NCI-H524 (cell line): ENCODE measurements at regions not wholly inside any gene's neighbourhood (a gene's known extent, or its start where the extent isn't known, plus 50 kb on each side); places are given as distances from the start of the nearest gene placed in this dataset.
"Not testable (repeated sequence)": the region's sequence is repeated elsewhere in the genome, so short reads cannot be mapped to it uniquely, and the experiment has no call there.

Experiments
- DNase-seq, 2 experiments: peaks; one replicate each; lab custom pipeline; 2025; lab: John Stamatoyannopoulos, UW

DNA sequence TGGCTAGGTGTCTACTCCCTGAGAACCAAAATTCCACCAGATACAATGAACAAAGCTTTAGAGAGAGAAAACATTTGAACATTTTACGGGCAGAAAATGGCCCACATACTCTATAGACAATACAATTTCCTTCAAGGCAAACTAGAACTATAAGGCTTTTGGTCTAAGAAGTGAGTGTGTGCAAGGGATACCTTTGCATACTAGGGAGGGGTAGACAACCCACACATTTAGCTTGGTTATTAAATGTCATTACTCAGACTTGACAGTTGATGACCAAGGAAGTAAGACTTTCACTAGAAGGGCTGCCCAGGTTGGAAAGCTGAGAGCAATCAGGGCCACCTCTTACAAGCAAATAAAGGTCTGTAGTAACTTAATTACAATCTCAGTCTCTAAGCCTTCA is 64.0 kb upstream of the PLEKHM1 start:
- not testable (repeated sequence) for DNase-seq

DNA sequence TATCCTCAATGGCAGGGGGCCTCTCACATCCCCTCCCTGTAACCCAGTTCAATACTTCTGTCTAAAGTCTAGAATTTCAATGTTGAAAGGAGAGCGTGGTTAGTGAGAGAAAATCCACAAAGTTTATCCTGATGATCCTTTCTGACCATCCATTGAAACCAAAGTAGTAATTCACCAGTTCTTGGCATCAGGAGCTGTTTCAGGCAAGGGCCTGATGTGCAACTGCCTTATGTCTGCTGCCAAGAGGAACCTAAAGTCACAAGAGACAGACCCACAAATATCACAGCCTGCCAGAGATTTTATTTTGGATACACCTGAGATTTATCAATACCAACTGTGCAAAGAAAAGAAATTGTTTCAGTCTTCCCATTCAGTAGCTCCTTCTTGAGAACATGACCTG is 68.3 kb upstream of the PLEKHM1 start:
- not testable (repeated sequence) for DNase-seq

- not testable (repeated sequence) for DNase-seq
Observed at GRCh38 chr17:45562868-45563267, 72.3 kb upstream of the PLEKHM1 start.

GRCh38 chr17:45563283-45563682 is 72.8 kb upstream of the PLEKHM1 start:
- DNase-seq: not testable (repeated sequence)

DNA sequence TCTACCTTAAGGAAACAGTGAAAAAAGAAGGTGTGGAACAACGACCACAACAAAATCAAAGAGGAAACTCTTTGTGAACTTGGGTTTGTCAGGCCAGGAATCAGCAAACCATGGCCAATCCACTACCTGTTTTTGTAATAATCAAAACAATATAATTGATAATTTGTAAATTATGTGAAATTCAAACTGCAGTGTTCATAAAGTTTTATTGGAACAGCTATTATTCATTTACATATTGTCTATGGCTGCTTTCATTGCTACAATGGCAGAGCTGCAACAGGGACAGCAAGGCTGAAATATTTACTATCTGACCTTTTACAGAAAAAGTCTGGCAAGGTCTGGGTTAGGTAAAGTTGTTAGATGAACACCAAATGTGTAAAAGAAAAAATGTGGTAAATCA is 77.8 kb upstream of the PLEKHM1 start:
- DNase-seq: not testable (repeated sequence)

DNA sequence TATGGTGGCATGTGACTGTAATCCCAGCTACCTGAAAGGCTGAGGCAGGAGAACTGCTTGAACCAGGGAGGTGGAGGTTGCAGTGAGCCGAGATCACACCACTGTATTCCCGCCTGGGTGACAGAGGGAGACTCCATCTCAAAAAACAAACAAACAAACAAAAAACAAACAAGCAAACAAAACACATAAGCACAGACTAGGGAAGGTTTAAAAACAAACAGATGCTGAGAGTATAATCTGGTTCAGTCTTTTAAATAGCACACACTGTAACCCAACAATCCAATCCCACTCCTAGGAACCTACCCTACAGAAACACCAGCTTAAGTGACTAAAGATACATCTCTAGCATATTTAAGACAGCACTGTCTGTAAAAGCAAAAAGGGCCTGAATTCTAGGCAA is 82.8 kb upstream of the PLEKHM1 start:
- not testable (repeated sequence) for DNase-seq

GRCh38 chr17:45573924-45574770 is 83.6 kb upstream of the PLEKHM1 start:
- DNase-seq: no peak

GRCh38 chr17:45575126-45575885 is 84.8 kb upstream of the PLEKHM1 start:
- no peak for DNase-seq

DNA sequence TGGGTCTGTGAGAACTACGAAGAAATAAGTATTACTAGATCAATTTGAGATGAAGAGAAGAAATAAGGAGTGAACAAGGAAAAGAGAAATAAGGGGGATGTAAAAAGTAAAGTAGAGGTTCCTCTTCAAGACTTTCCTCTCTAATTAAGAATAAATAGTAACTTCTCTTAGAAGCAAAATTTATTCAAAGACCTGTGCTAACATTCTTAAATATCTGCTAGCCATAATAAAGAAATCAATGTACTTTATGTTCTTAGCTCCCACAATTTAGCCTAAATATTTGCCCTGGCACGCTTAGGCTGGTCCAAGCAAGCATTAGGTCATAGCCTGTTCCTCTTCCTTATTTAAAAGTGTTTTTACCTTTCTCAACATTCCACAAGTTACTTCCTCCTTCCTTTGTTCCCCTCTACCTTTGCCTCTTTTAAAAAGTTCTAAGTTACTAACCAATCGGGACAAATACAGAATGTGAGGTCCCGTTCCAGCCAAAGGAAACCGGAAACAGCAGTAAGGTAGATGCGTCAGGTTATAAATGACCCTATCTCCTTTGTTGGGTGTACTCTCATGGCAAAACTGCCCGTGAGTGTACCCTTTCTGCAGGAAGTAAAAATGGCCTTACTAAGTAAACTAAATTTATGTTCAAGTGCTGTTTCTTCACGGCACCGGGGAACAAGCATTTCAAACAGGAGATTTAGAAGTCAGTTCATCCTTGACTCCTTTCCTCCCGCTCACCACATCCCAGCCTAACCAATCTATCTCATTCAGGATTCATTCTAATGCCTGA is 86.2 kb upstream of the PLEKHM1 start:
- DNase-seq: not testable (repeated sequence)

GRCh38 chr17:45577571-45578279 is 87.2 kb upstream of the PLEKHM1 start:
- no peak for DNase-seq

- no peak for DNase-seq
Observed at GRCh38 chr17:45578516-45579455, 88.3 kb upstream of the PLEKHM1 start.

DNA sequence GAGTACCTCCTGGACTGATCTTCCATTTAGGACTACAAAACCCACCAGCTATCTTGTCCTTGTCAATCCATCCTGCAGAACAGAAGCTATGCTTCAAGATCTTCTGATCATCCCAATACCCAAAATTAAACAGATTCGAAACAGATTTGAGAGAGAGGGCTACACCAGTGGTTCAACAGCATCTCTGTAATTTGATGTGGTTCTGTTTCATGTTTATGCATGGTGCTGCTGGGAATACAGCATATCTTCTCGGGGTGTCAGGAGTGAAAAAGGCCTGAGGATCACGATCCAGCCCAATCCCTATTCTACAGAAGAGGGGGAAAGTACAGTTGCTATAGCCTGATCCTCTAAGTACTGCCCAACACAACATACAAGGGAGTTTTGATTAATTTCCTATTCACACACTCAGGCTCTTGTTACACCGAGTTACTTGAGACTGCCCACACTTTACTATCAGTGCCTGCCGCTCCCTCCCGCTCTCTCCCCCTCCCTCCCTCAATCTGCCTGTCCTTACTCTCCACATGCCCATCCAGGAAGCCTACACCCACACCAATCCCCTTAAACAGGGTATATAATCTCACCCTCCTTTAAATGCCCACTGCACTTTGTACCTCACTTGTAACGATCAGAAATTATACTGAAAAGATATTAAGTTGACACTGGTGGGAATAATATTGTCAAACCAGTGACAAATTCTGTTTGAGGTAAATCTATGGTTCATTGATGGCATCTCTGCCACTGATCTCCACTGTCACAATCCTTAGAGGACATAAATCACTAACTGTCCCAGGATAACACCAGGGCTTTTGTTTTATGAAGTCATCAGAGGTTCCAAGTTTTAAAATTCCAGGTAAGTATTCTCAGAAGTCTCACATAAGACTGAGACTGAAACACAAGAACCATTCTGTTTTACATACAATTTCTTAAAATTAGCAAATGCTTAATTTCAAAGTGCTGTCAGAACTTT is 89.3 kb upstream of the PLEKHM1 start:
- DNase-seq: no peak

- no peak for DNase-seq
Observed at GRCh38 chr17:45580924-45581323, 90.4 kb upstream of the PLEKHM1 start.

GRCh38 chr17:45581860-45582259 is 91.3 kb upstream of the PLEKHM1 start:
- DNase-seq: no peak

DNA sequence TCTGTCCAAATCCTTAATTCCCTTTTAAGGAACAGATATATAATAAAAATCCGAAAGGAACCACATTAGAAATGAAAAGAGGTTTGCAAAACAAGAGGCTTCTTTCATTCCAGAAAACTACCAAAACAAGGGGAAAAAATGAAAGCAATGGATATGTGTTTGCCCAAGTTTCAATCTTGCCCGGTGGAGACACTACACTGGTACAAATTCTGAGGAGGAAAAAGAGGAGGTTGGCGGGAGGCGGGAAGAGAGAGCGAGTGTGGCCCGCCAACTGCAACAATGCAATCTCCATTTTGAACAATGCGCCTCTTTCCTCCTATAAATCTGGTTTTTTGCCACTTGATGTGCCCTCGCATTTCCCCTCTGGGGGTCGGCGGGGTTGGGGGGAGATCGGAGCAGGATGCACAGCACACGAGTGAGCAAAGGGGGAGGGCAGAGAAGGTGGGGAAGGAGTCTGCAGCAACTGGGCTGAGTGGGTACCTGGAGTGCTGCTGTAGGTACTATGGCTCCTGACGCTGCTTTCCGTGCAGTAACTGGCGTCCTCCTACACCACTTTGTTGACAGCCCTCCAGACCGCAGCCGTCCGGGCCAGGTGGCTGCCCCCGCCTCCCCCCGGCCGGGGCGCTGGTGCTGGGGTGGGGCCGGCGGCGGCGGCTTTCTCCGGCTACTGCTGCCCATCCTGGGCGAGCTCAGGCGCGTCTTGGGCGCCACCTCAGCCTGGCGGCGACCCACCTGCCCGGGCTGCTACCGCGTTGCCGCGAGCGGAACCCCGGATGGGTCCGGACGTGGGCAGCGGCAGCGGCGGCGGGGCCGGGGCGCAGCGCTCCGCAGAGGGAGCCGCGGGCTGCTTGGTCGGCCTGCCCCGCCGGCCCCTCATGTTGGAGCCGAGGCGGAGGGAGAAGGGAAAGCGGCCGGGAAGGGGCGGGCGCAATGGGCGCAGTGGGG is 93.8 kb upstream of the PLEKHM1 start:
- no peak for DNase-seq

- not testable (repeated sequence) for DNase-seq
Observed at GRCh38 chr17:45585037-45585733, 94.7 kb upstream of the PLEKHM1 start.

DNA sequence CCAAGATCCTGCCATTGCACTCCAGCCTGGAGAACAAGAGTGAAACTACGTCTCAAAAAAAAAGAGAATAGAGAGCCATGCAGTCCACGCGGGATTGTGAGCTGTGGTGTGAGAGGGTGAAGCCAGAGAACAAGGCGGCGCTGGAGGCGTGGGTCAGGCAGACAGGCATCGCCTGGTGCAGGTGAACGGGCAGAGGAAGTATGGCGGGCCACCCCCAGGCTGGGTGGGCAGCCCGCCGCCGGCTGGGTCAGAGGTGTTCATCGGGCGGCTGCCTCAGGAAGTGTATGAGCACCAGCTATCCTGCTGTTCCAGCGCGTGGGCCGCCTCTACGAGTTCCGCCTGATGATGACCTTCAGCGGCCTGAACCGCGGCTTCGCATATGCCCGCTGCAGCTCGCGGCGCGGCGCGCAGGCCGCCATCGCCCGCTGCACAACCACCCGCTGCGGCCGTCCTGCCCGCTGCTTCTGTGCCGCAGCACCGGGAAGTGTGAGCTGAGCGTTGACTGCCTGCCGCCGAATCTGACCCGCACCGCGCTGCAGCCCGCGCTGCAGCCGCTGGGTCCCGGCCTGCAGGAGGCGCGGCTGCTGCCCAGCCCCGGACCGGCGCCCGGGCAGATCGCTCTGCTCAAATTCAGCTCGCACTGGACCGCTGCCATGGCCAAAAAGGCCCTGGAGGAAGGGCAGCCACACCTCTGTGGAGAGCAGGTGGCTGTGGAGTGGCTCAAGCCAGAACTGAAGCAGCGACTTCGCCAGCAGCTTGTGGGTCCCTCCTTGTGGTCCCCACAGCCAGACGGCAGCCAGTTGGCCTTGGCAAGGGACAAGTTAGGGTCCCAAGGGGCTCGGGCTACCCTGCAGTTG is 95.5 kb upstream of the PLEKHM1 start:
- not testable (repeated sequence) for DNase-seq
